Upper lobe of right lung (tissue), 1 donor: ENCODE measurements at regions not wholly inside any gene's neighbourhood (a gene's known extent, or its start where the extent isn't known, plus 50 kb on each side); places are given as distances from the start of the nearest gene placed in this dataset.
"Not testable (repeated sequence)": the region's sequence is repeated elsewhere in the genome, so short reads cannot be mapped to it uniquely, and the experiment has no call there.

Experiments
- ATAC-seq: fragments of 200-7000 bp; cut with Tn5 transposase; one replicate; pipeline ENCODE4 v1.9.1; 2020; ENCODE audit warnings: mild to moderate bottlenecking, moderate library complexity
- DNase-seq: peaks from one replicate; pipeline ENCODE4 v3.0.0-alpha.2; 2020
- H3K27ac ChIP-seq: fragments of 200-600 bp; one replicate; pipeline ENCODE4 v1.8.0; 2022
- H3K27me3 ChIP-seq: fragments of 200-600 bp; one replicate; pipeline ENCODE4 v1.8.0; 2022; ENCODE audit warnings: mild to moderate bottlenecking
- H3K36me3 ChIP-seq: fragments of 200-600 bp; one replicate; pipeline ENCODE4 v1.8.0; 2022
- H3K4me1 ChIP-seq: fragments of 200-600 bp; one replicate; pipeline ENCODE4 v1.8.0; 2022
- H3K4me3 ChIP-seq: fragments of 200-600 bp; one replicate; pipeline ENCODE4 v1.8.0; 2022; ENCODE audit warnings: mild to moderate bottlenecking
- H3K9me3 ChIP-seq: fragments of 200-600 bp; one replicate; pipeline ENCODE4 v1.8.0; 2022
- intact Hi-C: fragments of 100-400 bp; cut with DNase I; formaldehyde crosslinking; loops from one replicate; pipeline ENCODE4 v1.11.0; 2022
- TF ChIP-seq, protein P1 (sequence below): fragments of 200-600 bp; IDR thresholded peaks from one replicate; pipeline ENCODE4 v1.8.0; 2022; ENCODE audit warnings: antibody characterized with exemption
- donor health status: DM: no; HTN: yes; CAD: no; lungs with severe emphysema.

DNA sequence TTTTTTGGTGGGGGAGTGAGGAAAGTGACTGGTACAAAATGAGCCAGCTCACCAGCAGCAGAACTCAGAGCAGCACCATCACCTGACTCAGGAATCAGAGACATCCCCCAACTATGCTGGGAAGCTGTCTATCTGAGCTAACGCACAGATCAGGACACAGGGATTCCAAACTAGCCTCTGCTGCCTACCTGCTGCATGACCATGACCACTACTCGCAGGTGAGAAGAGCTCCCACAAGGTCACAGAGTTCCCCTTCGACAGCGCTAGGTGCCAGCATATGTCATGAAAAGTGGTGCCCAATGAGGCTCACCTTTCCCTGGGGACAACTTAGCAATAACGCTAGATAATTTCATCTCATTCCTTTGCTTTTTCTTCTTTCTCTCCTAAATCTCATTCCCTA lies 662.6 kb upstream of the CPEB2 start:
- H3K36me3 ChIP-seq, result no peaks in the 10 kb centered on the region
- ATAC-seq, result no peak
- intact Hi-C loops, result no loop called here
- TF ChIP-seq, protein P1, sequence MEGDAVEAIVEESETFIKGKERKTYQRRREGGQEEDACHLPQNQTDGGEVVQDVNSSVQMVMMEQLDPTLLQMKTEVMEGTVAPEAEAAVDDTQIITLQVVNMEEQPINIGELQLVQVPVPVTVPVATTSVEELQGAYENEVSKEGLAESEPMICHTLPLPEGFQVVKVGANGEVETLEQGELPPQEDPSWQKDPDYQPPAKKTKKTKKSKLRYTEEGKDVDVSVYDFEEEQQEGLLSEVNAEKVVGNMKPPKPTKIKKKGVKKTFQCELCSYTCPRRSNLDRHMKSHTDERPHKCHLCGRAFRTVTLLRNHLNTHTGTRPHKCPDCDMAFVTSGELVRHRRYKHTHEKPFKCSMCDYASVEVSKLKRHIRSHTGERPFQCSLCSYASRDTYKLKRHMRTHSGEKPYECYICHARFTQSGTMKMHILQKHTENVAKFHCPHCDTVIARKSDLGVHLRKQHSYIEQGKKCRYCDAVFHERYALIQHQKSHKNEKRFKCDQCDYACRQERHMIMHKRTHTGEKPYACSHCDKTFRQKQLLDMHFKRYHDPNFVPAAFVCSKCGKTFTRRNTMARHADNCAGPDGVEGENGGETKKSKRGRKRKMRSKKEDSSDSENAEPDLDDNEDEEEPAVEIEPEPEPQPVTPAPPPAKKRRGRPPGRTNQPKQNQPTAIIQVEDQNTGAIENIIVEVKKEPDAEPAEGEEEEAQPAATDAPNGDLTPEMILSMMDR, result no peak
- H3K27ac ChIP-seq, result no peak overlapping the region
- H3K4me1 ChIP-seq, result no peaks in the 10 kb centered on the region
- no peak for DNase-seq
- H3K27me3 ChIP-seq, result no peaks in the 10 kb centered on the region
- H3K9me3 ChIP-seq, result no peaks in the 10 kb centered on the region
- no peak overlapping the region for H3K4me3 ChIP-seq

DNA sequence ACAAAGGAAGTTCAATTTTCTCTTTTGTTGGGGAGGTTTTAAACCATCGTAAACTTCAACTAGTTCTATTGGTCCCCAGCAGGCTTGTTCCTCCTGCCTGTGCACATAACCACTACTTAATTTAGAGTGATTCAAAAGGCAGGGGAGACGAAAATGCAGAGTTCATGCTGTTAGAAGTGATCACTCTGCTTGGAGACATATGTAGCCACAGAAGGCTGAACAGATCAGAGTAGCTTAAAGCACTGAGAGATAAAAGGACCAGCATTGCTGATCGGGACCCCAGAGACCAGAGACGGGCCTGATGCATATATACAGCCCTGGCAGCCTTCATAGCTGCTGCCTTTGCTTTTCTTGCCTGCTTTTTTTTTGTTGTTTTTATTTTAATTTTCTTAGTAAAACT lies 662.0 kb upstream of the CPEB2 start:
- Histone ChIP-seq H3K9me3 (no peaks in the 10 kb centered on the region), H3K27me3 (no peaks in the 10 kb centered on the region), H3K4me1 (no peaks in the 10 kb centered on the region), H3K27ac (no peak overlapping the region), H3K4me3 (no peak overlapping the region), H3K36me3 (no peaks in the 10 kb centered on the region)
- ATAC-seq (no peak), DNase-seq (no peak)
- intact Hi-C loops, result no loop called here
- TF ChIP-seq, protein P1, result no peak

DNA sequence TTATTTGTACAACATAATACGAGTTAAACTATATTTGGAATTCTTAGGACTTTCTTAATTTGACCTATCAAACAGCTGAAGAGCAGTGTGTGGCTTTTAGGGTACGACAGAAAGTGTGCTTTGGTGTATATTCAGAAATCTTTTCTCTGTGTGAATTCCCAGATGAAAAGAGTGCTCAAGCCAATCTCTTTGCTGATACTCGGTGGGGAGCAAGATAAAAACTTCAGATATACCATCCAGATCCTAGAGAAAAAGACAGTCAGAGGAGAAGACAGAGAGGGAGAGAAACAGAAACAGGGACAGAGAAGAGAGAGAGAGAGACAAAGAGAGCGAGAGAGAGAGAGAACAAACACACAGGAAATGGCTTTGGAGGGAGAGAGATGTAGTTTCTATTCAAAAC lies 658.3 kb upstream of the CPEB2 start:
- H3K9me3 ChIP-seq, result no peaks in the 10 kb centered on the region
- no peak overlapping the region for H3K27ac ChIP-seq
- DNase-seq (no peak), ATAC-seq (no peak)
- no peaks in the 10 kb centered on the region for H3K27me3 ChIP-seq
- TF ChIP-seq, protein P1, result no peak
- no peaks in the 10 kb centered on the region for H3K36me3 ChIP-seq
- no peaks in the 10 kb centered on the region for H3K4me1 ChIP-seq
- H3K4me3 ChIP-seq, result no peak overlapping the region
- intact Hi-C loops, result no loop called here

DNA sequence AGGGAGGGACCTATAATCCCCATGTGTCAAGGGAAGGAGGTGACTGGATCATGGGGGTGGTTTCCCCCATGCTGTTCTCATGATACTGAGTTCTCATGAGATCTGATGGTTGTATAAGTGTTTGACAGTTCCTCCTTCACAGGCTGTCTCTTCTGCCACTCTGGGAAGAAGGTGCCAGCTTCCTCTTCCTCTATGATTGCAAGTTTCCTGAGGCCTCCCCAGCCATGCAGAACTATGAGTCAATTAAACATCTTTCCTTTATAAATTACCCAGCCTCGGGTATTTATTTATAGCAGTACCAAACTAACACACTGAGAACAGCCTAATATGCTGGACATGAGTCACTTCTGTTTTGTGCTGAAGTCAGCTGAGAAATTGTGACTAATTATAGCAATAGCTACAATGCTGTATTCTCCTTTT lies 656.9 kb upstream of the CPEB2 start:
- H3K9me3 ChIP-seq, result no peaks in the 10 kb centered on the region
- ATAC-seq (peak; percentile 45), DNase-seq (no peak)
- TF ChIP-seq, protein P1, result no peak
- intact Hi-C loops, result no loop called here
- H3K4me1 ChIP-seq, result no peaks in the 10 kb centered on the region
- H3K36me3 ChIP-seq, result no peaks in the 10 kb centered on the region
- no peak overlapping the region for H3K4me3 ChIP-seq
- H3K27ac ChIP-seq, result no peak overlapping the region
- no peaks in the 10 kb centered on the region for H3K27me3 ChIP-seq

DNA sequence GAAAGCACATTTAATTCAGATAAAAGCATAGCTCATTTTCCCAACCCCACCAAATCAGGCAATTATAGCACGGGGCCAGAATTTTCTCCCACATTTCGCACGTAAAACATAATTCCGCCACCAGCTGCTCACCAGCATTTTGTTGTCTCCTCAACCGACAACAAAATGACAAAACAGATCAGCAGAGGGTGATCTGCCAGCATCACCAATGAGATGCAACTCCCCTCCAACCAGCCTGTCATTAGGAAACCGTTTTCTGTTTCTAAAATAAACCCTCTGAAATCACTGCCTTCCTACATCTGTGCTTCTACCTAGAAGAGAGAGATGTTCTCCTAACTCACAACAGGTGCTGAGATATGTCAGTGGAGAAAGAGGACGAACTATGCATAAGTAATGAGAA lies 654.8 kb upstream of the CPEB2 start:
- no peaks in the 10 kb centered on the region for H3K27me3 ChIP-seq
- DNase-seq, result no peak
- no peaks in the 10 kb centered on the region for H3K4me1 ChIP-seq
- no peak for ATAC-seq
- no peak overlapping the region for H3K27ac ChIP-seq
- TF ChIP-seq, protein P1, result no peak
- H3K4me3 ChIP-seq, result no peak overlapping the region
- intact Hi-C loops, result no loop called here
- H3K36me3 ChIP-seq, result no peaks in the 10 kb centered on the region
- H3K9me3 ChIP-seq, result no peaks in the 10 kb centered on the region

DNA sequence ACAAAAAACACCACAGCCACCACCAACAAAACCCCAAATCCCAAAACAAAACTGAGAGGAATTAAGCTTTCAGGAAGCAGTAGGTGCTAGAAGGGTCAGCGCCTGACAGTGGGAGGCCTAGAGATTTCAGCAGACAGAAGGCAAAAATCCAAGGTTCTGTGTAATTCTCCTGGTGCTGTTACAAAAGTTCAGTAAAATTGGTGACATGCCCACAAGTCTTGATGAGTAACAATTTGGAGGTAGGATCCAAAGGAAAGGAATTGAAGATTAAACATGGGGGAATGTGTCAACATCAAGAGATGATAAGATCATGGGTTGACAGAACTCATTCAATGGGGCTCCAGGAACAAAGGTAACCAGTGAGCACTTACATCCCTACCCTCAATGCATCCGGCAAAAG lies 653.8 kb upstream of the CPEB2 start:
- DNase-seq (no peak), ATAC-seq (no peak)
- no peaks in the 10 kb centered on the region for H3K9me3 ChIP-seq
- TF ChIP-seq, protein P1, result no peak
- intact Hi-C loops, result no loop called here
- no peaks in the 10 kb centered on the region for H3K36me3 ChIP-seq
- no peak overlapping the region for H3K27ac ChIP-seq
- H3K4me3 ChIP-seq, result no peak overlapping the region
- H3K27me3 ChIP-seq, result no peaks in the 10 kb centered on the region
- H3K4me1 ChIP-seq, result no peaks in the 10 kb centered on the region

DNA sequence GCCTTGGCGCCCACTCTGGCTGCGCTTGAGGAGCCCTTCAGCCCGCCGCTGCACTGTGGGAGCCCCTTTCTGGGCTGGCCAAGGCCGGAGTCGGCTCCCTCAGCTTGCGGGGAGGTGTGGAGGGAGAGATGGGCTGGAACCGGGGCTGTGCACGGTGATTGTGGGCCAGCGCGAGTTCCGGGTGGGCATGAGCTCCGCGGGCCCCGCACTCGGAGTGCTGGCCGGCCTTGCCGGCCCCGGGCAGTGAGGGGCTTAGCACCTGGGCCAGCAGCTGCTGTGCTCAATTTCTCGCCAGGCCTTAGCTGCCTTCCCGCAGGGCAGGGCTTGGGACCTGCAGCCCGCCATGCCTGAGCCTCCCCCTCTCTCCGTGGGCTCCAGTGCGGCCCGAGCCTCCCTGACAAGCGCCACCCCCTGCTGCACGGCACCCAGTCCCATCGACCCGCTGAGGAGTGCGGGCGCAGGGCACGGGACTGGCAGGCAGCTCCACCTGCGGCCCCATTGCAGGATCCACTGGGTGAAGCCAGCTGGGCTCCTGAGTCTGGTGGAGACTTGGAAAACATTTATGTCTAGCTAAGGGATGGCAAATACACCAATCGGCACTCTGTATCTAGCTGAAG lies 643.6 kb upstream of the CPEB2 start:
- H3K36me3 ChIP-seq, H3K27me3 ChIP-seq, H3K27ac ChIP-seq, DNase-seq, ATAC-seq, H3K9me3 ChIP-seq, H3K4me3 ChIP-seq, H3K4me1 ChIP-seq, intact Hi-C loops: not testable (repeated sequence)
